Activated T-helper 2 cell treated with anti-CD3 and anti-CD28 coated beads, Interferon-gamma antibody, Interleukin-2, Interleukin-4, amounts not matched to agents 10 μg/mL and 5 μg/mL and 100 μg/mL, durations not matched to agents 14 hours and 24 hours and 36 hours (primary cell): ENCODE measurements at regions not wholly inside any gene's neighbourhood (a gene's known extent, or its start where the extent isn't known, plus 50 kb on each side); places are given as distances from the start of the nearest gene placed in this dataset.

Source experiments
- DNase-seq: peaks from one replicate; pipeline ENCODE4 v3.0.0; 2021; ENCODE audit warnings: low spot score
- H3K27ac Mint-ChIP-seq: one replicate; pipeline ENCODE4 v1.8.0; 2021; ENCODE audit warnings: mixed read lengths
- H3K27me3 Mint-ChIP-seq: one replicate; pipeline ENCODE4 v1.8.0; 2021; ENCODE audit warnings: low read depth, mixed read lengths
- H3K36me3 Mint-ChIP-seq: one replicate; pipeline ENCODE4 v1.8.0; 2021; ENCODE audit warnings: low read depth, mixed read lengths
- H3K4me1 Mint-ChIP-seq: one replicate; pipeline ENCODE4 v1.8.0; 2021; ENCODE audit warnings: low read depth, mixed read lengths
- H3K4me3 Mint-ChIP-seq: one replicate; pipeline ENCODE4 v1.8.0; 2021; ENCODE audit warnings: low read depth, mild to moderate bottlenecking, moderate library complexity, mixed read lengths
- H3K9me3 Mint-ChIP-seq: one replicate; pipeline ENCODE4 v1.8.0; 2021; ENCODE audit warnings: mixed read lengths
- intact Hi-C: fragments of 100-400 bp; cut with micrococcal nuclease; formaldehyde crosslinking; loops from one replicate; pipeline ENCODE4 v1.15.1; 2023

DNA sequence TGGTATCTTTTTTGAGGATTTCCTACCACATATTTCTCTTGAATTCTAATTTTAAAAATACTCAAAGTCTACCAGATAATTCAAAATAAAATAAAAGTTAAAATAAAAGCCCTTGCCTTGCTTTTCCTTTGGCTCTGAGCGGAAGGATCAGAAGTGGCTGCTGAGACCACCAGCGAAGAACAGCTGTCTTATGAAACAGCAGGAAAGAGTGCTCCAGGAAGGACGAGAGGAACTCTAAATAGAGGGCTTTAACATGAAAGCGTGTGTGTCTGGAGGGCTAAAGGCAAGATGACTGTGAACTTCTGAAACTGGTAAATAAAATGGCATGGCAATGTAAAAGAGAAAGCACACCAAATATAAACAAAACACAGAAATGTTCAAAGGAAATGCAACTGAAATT, 521.5 kb upstream of the SPRY2 start:
- Mint-ChIP-seq H3K27ac (no peak overlapping the region), H3K9me3 (peaks cover 14% of the 10 kb centered on the region), H3K36me3 (no peaks in the 10 kb centered on the region), H3K4me1 (no peaks in the 10 kb centered on the region), H3K27me3 (no peaks in the 10 kb centered on the region), H3K4me3 (no peak overlapping the region)
- intact Hi-C loops: no loop called here
- DNase-seq: no peak

DNA sequence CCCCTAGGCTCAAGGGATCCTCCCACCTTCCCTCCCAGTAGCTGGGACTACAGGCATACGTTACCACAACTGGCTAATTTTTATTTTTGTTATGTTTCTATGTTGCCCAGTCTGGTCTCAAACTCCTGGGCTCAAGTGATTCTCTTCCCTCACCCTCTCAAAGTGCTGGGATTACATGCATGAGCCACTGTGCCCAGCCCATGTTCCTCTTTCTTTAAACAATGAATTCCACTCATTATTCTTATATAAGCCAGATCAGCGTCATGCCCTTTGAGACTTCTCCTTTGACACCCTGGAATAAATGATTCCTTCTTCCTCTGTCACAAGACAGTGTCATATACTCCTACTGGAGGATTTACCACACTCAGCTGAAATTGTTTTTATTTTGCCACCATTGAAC, 519.9 kb upstream of the SPRY2 start:
- Mint-ChIP-seq H3K36me3 (no peaks in the 10 kb centered on the region), H3K27me3 (no peaks in the 10 kb centered on the region), H3K4me1 (no peaks in the 10 kb centered on the region), H3K27ac (no peak overlapping the region), H3K4me3 (no peak overlapping the region), H3K9me3 (peaks cover 10% of the 10 kb centered on the region)
- no peak for DNase-seq
- intact Hi-C loops: no loop called here

DNA sequence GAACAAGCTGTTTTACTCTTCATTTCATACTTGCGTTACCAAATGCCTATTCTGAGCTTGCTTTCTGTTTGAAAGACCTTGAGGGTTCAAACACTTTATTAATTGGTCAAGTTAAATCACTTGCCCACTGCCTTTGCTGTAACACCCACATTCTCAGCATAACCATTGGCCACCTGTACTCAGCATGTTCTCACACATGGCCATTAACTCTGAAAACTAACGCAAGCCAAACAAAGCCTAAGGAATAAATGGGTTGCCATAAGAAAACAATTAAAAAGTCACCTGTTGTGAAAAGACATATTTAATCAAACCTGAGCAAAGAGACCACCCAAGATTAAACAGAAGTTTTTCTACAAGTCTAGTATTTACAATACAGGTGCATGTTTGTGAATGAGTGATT, 517.2 kb upstream of the SPRY2 start:
- no peaks in the 10 kb centered on the region for H3K4me1 Mint-ChIP-seq
- H3K9me3 Mint-ChIP-seq: peaks cover 6% of the 10 kb centered on the region
- no peaks in the 10 kb centered on the region for H3K36me3 Mint-ChIP-seq
- H3K27me3 Mint-ChIP-seq: no peaks in the 10 kb centered on the region
- no peak overlapping the region for H3K4me3 Mint-ChIP-seq
- DNase-seq: no peak
- no peak overlapping the region for H3K27ac Mint-ChIP-seq
- intact Hi-C loops: no loop called here

DNA sequence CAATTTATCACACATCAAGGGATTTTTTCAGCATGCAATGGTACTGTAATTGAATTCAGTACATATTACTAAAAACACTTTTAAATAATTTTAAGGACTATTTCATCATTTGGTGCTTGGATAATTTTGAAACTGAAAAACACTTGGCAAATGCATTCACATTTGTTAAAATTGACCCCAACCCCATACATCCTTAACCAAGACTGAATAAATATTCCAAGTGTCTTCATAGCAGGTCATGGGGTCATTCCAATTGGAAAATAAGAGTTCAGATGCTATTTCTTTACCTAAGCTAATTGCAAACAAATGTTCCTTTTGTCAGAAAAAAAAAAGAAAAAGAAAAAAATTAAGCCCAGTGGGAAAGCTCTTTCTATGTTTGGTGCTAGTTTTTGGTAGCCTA, 516.4 kb upstream of the SPRY2 start:
- Mint-ChIP-seq H3K36me3 (no peaks in the 10 kb centered on the region), H3K4me3 (no peak overlapping the region), H3K27ac (no peak overlapping the region), H3K9me3 (peaks cover 6% of the 10 kb centered on the region), H3K27me3 (no peaks in the 10 kb centered on the region), H3K4me1 (no peaks in the 10 kb centered on the region)
- intact Hi-C loops: no loop called here
- no peak for DNase-seq

DNA sequence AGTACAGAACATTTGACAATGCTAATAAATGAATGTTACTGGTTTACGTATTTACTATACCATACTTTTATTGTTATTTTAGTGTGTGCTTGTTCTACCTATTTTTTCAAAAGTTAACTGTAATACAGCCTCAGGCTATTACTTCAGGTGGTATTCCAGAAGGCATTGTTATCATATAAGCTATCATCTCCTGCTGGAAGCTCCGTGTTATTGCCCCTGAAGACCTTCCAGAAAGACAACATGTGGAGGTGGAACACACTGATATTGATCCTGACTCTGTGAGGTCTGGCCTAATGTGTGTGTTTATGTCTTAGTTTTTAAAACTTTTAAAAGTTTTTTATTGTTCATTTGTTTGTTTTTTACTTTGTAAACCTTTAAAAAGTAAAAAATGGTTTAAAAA, 509.8 kb upstream of the SPRY2 start:
- H3K27me3 Mint-ChIP-seq: no peaks in the 10 kb centered on the region
- no peaks in the 10 kb centered on the region for H3K4me1 Mint-ChIP-seq
- H3K9me3 Mint-ChIP-seq: no peaks in the 10 kb centered on the region
- H3K27ac Mint-ChIP-seq: no peak overlapping the region
- H3K4me3 Mint-ChIP-seq: no peak overlapping the region
- no peak for DNase-seq
- intact Hi-C loops: no loop called here
- no peaks in the 10 kb centered on the region for H3K36me3 Mint-ChIP-seq

DNA sequence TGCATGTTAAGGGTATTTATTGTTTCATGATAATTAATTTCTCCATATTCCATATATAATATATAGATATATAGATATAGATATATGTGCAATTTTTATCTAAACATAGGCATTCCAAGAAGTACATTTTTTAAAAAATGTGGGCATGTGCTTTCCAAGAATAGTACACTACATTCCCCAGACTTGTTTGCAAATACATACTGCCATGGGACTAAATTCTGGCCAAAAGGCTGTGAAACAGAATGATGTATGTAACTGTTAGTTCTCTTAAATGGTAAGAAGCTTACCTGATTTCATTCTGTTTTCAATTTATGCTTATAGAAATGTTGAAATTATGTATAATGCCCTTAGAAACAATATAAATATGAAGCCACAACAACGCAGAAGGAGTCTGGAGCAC, 503.2 kb upstream of the SPRY2 start:
- no peaks in the 10 kb centered on the region for H3K4me1 Mint-ChIP-seq
- H3K36me3 Mint-ChIP-seq: no peaks in the 10 kb centered on the region
- DNase-seq: no peak
- intact Hi-C loops: no loop called here
- H3K27ac Mint-ChIP-seq: no peak overlapping the region
- no peaks in the 10 kb centered on the region for H3K27me3 Mint-ChIP-seq
- no peaks in the 10 kb centered on the region for H3K9me3 Mint-ChIP-seq
- no peak overlapping the region for H3K4me3 Mint-ChIP-seq

DNA sequence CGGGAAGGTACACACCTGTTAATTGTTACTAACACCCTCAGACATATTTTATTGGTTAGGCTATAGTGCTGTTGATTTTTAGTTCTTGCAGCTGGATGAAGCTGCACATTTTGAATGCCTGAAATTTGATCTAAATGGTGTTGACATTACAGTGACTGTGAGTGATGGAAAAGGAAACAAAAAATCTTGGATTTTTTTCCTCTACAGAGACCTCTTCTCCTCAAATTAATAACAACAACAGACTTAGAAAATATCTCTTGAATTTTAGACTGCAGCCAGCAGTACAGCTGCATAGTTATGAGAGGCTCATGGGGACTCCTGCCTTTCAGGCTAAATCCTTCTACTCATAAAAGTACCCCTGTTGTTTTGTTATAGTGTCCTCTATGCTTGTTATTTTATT, 500.5 kb upstream of the SPRY2 start:
- Mint-ChIP-seq H3K27ac (no peak overlapping the region), H3K27me3 (no peaks in the 10 kb centered on the region), H3K36me3 (no peaks in the 10 kb centered on the region), H3K4me1 (no peaks in the 10 kb centered on the region), H3K4me3 (no peak overlapping the region), H3K9me3 (no peaks in the 10 kb centered on the region)
- DNase-seq: no peak
- intact Hi-C loops: no loop called here

DNA sequence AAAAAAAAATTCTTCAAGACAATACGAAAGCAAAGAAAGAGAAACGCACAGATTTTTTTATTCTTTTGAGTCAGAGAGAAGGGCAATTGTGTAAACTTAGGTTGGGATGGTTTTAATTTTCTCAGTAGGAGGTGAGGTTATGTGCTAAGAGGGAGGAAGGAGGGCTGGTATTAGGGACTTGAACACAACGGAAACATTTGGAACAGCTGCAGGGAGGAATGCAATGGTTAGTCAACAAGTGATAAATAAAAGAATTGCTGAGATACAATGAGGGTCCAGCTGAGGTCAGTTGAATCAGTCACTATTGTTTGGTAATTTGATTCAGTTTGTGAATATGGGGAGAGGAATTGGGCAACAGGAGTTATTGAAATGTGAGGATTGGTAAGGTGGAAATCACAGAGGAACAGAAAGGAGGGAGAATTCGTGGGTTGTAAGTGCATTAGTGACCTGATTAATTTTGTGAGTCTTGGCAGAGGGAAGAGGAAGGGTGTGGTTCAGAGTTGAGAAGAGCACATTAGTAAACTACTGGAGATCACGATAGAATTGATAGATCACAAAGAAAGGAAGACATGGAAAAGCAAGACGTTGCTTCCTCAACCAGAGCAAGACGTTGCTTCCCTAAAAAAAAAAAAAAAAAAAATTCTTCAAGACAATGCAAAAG, 499.5 kb upstream of the SPRY2 start:
- intact Hi-C loops: no loop called here
- Mint-ChIP-seq H3K9me3 (peaks cover 8% of the 10 kb centered on the region), H3K27ac (no peak overlapping the region), H3K27me3 (no peaks in the 10 kb centered on the region), H3K36me3 (no peaks in the 10 kb centered on the region), H3K4me3 (no peak overlapping the region), H3K4me1 (no peaks in the 10 kb centered on the region)
- DNase-seq: no peak

DNA sequence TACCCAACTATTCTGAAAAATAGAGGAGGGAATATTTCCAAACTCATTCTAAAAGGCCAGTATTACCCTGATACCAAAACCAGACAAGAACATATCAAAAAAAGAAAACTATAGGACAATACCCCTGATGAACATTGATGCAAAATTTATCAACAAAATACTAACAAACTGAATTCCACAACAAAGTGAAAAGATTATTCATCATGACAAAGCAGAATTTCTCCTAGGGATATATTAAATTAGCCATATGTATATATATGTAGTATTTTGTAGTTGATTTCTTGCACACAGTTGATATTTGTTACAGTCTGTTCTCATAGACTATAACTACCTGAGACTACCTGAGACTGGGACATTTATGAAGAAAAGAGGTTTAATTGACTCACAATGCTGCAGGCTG, 495.0 kb upstream of the SPRY2 start:
- intact Hi-C loops: no loop called here
- Mint-ChIP-seq H3K4me3 (no peak overlapping the region), H3K36me3 (no peaks in the 10 kb centered on the region), H3K27me3 (no peaks in the 10 kb centered on the region), H3K27ac (no peak overlapping the region), H3K4me1 (no peaks in the 10 kb centered on the region), H3K9me3 (peaks cover 23% of the 10 kb centered on the region)
- DNase-seq: no peak

DNA sequence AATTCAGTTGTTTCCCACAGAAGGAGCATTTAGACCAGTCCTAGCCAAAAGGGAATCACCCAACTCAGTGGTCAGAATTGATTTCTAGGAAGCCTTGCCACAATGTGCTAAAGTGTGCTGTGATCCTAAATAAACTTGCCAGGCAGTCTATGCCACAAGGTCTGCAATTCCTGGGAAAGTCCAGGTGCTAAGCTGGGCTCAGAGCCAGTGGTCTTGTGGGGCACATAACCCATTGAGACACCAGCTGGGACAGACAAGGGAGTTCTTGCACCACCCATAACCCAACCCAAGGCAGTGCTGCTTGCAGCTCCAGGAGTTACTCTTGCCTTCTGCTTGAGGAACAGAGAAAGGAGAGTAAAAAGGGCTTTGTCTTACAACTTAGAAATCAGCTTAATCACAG, 489.5 kb upstream of the SPRY2 start:
- H3K36me3 Mint-ChIP-seq: no peaks in the 10 kb centered on the region
- DNase-seq: no peak
- intact Hi-C loops: no loop called here
- H3K27ac Mint-ChIP-seq: no peak overlapping the region
- no peak overlapping the region for H3K4me3 Mint-ChIP-seq
- peaks cover 42% of the 10 kb centered on the region for H3K9me3 Mint-ChIP-seq
- no peaks in the 10 kb centered on the region for H3K27me3 Mint-ChIP-seq
- H3K4me1 Mint-ChIP-seq: no peaks in the 10 kb centered on the region

DNA sequence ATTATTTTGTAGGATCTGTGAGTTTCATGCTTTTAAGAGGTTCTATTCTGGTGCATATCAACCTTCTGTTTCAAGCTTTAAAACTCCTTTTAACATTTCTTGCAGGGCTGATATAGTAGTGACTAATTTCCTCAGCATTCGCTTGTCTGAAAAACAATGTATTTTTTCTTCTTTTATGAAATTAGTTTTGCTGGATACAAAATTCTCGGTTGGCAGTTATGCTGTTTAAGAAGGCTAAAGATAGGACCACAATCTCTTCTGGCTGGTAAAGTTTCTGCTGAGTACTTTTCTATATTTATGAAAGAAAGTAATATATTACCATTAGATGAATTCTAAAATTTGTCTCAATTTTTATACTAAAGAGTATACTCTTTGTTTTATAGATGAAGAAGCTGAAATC, 487.8 kb upstream of the SPRY2 start:
- Mint-ChIP-seq H3K27ac (no peak overlapping the region), H3K9me3 (peaks cover 35% of the 10 kb centered on the region), H3K4me1 (no peaks in the 10 kb centered on the region), H3K36me3 (no peaks in the 10 kb centered on the region), H3K4me3 (no peak overlapping the region), H3K27me3 (no peaks in the 10 kb centered on the region)
- intact Hi-C loops: no loop called here
- no peak for DNase-seq

DNA sequence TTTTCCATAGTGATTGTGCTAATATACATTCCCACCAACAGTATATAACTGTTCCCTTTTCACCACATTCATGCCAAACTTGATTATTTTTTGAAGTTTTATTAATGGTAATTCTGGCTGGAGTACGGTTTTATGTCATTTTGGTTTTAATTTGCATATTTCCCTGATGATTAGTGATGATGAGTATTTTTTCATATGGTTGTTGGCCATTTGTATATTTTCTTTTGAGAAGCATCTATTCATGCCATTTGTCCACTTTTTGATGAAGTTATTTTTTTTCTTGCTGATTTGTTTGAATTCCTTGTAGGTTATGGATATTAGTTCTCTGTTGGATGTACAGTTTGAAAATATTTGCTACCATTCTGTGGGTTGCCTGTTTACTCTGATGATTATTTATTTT, 484.4 kb upstream of the SPRY2 start:
- no peak overlapping the region for H3K4me3 Mint-ChIP-seq
- no peaks in the 10 kb centered on the region for H3K36me3 Mint-ChIP-seq
- no peak overlapping the region for H3K27ac Mint-ChIP-seq
- DNase-seq: no peak
- H3K9me3 Mint-ChIP-seq: peaks cover 25% of the 10 kb centered on the region
- H3K4me1 Mint-ChIP-seq: no peaks in the 10 kb centered on the region
- intact Hi-C loops: no loop called here
- no peaks in the 10 kb centered on the region for H3K27me3 Mint-ChIP-seq

DNA sequence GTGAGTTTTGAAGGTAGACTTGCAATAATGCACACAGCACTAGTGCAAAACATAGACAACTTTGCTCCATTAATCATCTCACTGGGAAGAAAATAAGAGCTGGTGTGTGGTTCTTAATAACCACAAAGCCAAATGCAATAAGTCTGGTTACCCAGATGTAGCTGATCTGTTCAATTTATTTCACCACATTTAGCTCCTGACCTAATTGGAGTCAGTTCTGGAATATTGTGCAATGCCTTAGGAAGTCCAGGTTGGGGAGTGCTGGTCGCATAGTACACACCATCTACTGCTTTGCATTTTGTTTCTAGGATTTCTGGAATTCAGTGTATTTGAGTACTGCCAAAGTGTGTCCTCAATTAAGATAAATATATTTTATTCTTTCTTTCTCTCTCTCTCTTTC, 483.3 kb upstream of the SPRY2 start:
- Mint-ChIP-seq H3K36me3 (no peaks in the 10 kb centered on the region), H3K4me3 (no peak overlapping the region), H3K9me3 (peaks cover 25% of the 10 kb centered on the region), H3K4me1 (no peaks in the 10 kb centered on the region), H3K27ac (no peak overlapping the region), H3K27me3 (no peaks in the 10 kb centered on the region)
- intact Hi-C loops: no loop called here
- DNase-seq: no peak

DNA sequence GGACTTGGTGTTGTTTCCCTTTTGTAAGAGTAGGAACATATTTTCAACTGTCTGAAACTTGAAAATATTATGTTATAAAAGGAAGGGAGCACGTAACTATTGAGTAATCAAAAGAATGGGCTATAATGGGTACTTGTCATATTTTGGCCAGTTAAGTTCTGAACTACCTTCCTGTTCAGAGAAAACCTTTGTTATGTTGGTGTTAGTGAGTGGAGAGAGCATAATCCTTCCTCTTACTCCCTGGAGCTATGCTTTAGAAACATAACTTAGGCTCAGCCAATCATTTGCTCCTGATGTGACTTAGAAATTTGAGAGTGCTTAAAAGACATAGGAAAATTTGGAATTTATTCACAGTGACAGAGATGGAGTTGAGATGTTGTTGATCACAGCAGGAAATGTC, 482.5 kb upstream of the SPRY2 start:
- no peak overlapping the region for H3K4me3 Mint-ChIP-seq
- H3K4me1 Mint-ChIP-seq: no peaks in the 10 kb centered on the region
- intact Hi-C loops: no loop called here
- no peak for DNase-seq
- H3K36me3 Mint-ChIP-seq: no peaks in the 10 kb centered on the region
- peaks cover 23% of the 10 kb centered on the region for H3K9me3 Mint-ChIP-seq
- no peak overlapping the region for H3K27ac Mint-ChIP-seq
- no peaks in the 10 kb centered on the region for H3K27me3 Mint-ChIP-seq
